NCI-H446 treated with DMSO at 0.1 percent for 48 hours (cell line): ENCODE measurements at regions not wholly inside any gene's neighbourhood (a gene's known extent, or its start where the extent isn't known, plus 50 kb on each side); places are given as distances from the start of the nearest gene placed in this dataset.
"Not testable (repeated sequence)": the region's sequence is repeated elsewhere in the genome, so short reads cannot be mapped to it uniquely, and the experiment has no call there.

ENCODE experiments used
- DNase-seq: peaks from one replicate; lab custom pipeline; 2025; lab: John Stamatoyannopoulos, UW

GRCh38 chr7:83827036-83827435, 178.1 kb upstream of the SEMA3E start:
- DNase-seq: no peak

- DNase-seq: no peak
Measured at GRCh38 chr7:83824214-83824613, 175.3 kb upstream of the SEMA3E start.

GRCh38 chr7:83821866-83822265, 172.9 kb upstream of the SEMA3E start:
- no peak for DNase-seq

- no peak for DNase-seq
Measured at GRCh38 chr7:83820641-83821040, 171.7 kb upstream of the SEMA3E start.

GRCh38 chr7:83819911-83820310, 171.0 kb upstream of the SEMA3E start:
- DNase-seq: no peak

- DNase-seq: no peak
Measured at GRCh38 chr7:83814480-83814879, 165.5 kb upstream of the SEMA3E start.

GRCh38 chr7:83812563-83812962, 163.6 kb upstream of the SEMA3E start:
- DNase-seq: not testable (repeated sequence)

GRCh38 chr7:83808982-83809381, 160.0 kb upstream of the SEMA3E start:
- DNase-seq: no peak

- DNase-seq: no peak
Measured at GRCh38 chr7:83807774-83808173, 158.8 kb upstream of the SEMA3E start.

- no peak for DNase-seq
Measured at GRCh38 chr7:83806538-83806937, 157.6 kb upstream of the SEMA3E start.

GRCh38 chr7:83799333-83799732, 150.4 kb upstream of the SEMA3E start:
- DNase-seq: no peak

- no peak for DNase-seq
Measured at GRCh38 chr7:83798489-83798888, 149.6 kb upstream of the SEMA3E start.

- no peak for DNase-seq
Measured at GRCh38 chr7:83796760-83797159, 147.8 kb upstream of the SEMA3E start.

GRCh38 chr7:83794829-83795228, 145.9 kb upstream of the SEMA3E start:
- DNase-seq: no peak

GRCh38 chr7:83793558-83793957, 144.6 kb upstream of the SEMA3E start:
- no peak for DNase-seq

- no peak for DNase-seq
Measured at GRCh38 chr7:83791737-83792136, 142.8 kb upstream of the SEMA3E start.

GRCh38 chr7:83786858-83787257, 137.9 kb upstream of the SEMA3E start:
- no peak for DNase-seq

GRCh38 chr7:83782628-83783027, 133.7 kb upstream of the SEMA3E start:
- DNase-seq: no peak

GRCh38 chr7:83778073-83778443, 129.1 kb upstream of the SEMA3E start:
- DNase-seq: no peak

- no peak for DNase-seq
Measured at GRCh38 chr7:83777406-83778072, 128.6 kb upstream of the SEMA3E start.

GRCh38 chr7:83769407-83769806, 120.5 kb upstream of the SEMA3E start:
- no peak for DNase-seq

- no peak for DNase-seq
Measured at GRCh38 chr7:83751217-83751616, 102.3 kb upstream of the SEMA3E start.

- no peak for DNase-seq
Measured at GRCh38 chr7:83749495-83749894, 100.6 kb upstream of the SEMA3E start.

GRCh38 chr7:83739527-83739926, 90.6 kb upstream of the SEMA3E start:
- DNase-seq: no peak
